Lower leg skin (tissue), 3 donors: ENCODE measurements at regions not wholly inside any gene's neighbourhood (a gene's known extent, or its start where the extent isn't known, plus 50 kb on each side); places are given as distances from the start of the nearest gene placed in this dataset.

ENCODE experiments used
- POLR2A ChIP-seq, 2 donors: fragments of 450-650 bp; IDR thresholded peaks; one replicate each; pipeline ENCODE4 v1.6.1; 2016 to 2017; ENCODE audit warnings: antibody characterized with exemption in 2 of 2, mild to moderate bottlenecking in 1 of 2, moderate library complexity in 1 of 2
- TF ChIP-seq, protein P1 (sequence below), 3 donors: fragments of 450-650 bp; IDR thresholded peaks; one replicate each; pipeline ENCODE4 v1.5.1; 2016; ENCODE audit warnings: antibody characterized with exemption in 3 of 3, mild to moderate bottlenecking in 3 of 3, moderate library complexity in 2 of 3

- TF ChIP-seq, protein P1, sequence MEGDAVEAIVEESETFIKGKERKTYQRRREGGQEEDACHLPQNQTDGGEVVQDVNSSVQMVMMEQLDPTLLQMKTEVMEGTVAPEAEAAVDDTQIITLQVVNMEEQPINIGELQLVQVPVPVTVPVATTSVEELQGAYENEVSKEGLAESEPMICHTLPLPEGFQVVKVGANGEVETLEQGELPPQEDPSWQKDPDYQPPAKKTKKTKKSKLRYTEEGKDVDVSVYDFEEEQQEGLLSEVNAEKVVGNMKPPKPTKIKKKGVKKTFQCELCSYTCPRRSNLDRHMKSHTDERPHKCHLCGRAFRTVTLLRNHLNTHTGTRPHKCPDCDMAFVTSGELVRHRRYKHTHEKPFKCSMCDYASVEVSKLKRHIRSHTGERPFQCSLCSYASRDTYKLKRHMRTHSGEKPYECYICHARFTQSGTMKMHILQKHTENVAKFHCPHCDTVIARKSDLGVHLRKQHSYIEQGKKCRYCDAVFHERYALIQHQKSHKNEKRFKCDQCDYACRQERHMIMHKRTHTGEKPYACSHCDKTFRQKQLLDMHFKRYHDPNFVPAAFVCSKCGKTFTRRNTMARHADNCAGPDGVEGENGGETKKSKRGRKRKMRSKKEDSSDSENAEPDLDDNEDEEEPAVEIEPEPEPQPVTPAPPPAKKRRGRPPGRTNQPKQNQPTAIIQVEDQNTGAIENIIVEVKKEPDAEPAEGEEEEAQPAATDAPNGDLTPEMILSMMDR (IDR thresholded peaks at IDR 0.05), result no peak
- TF ChIP-seq POLR2A (IDR thresholded peaks at IDR 0.05), result no peak
Observed at GRCh38 chr15:52912172-52912571, 122.0 kb upstream of the ONECUT1 start.
